ENCODE measurements at regions not wholly inside any gene's neighbourhood (a gene's known extent, or its start where the extent isn't known, plus 50 kb on each side); places are given as distances from the start of the nearest gene placed in this dataset.

DNA sequence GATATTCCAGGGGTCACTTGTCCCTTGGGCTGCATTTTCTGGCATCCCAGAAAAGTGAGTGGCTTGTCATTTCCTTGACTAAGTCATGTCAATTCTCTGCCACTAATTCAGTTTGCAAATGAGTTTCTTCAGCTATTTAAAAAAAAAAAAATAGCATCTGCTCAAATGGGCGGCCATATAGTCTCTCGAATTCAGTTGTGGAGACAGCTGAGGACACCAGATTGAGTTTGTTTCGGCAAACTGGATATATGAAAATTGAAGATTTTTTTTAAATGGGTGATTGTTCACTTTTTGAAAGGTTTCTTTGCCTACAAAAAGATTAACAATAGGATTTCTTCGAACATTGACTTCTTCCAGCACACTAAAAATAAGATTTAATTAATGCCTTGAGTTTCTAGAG lies 96.3 kb upstream of the TIAM2 start:
- Histone ChIP-seq H3K4me1 (peaks cover 10% of the 10 kb centered on the region), H3K27ac (replicated peaks) (no peak overlapping the region), H3K4me3 (no peak overlapping the region), H3K27me3 (ENCODE audit: low read depth) (no peaks in the 10 kb centered on the region), H3K36me3 (peaks cover 3% of the 10 kb centered on the region), H3K9me3 (replicated peaks) (no peaks in the 10 kb centered on the region)
- TF ChIP-seq, protein P1, sequence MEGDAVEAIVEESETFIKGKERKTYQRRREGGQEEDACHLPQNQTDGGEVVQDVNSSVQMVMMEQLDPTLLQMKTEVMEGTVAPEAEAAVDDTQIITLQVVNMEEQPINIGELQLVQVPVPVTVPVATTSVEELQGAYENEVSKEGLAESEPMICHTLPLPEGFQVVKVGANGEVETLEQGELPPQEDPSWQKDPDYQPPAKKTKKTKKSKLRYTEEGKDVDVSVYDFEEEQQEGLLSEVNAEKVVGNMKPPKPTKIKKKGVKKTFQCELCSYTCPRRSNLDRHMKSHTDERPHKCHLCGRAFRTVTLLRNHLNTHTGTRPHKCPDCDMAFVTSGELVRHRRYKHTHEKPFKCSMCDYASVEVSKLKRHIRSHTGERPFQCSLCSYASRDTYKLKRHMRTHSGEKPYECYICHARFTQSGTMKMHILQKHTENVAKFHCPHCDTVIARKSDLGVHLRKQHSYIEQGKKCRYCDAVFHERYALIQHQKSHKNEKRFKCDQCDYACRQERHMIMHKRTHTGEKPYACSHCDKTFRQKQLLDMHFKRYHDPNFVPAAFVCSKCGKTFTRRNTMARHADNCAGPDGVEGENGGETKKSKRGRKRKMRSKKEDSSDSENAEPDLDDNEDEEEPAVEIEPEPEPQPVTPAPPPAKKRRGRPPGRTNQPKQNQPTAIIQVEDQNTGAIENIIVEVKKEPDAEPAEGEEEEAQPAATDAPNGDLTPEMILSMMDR (IDR thresholded peaks at IDR 0.05; ENCODE audit: borderline replicate concordance) = no peak
- intact Hi-C loops (cut with micrococcal nuclease) = no loop called here
- no peak for DNase-seq

- H3K4me1 ChIP-seq = peaks cover 10% of the 10 kb centered on the region
- no peaks in the 10 kb centered on the region for H3K9me3 ChIP-seq (replicated peaks)
- H3K27ac ChIP-seq (replicated peaks) = no peak overlapping the region
- H3K27me3 ChIP-seq (ENCODE audit: low read depth) = no peaks in the 10 kb centered on the region
- DNase-seq = no peak
- H3K36me3 ChIP-seq = peaks cover 3% of the 10 kb centered on the region
- H3K4me3 ChIP-seq = no peak overlapping the region
- TF ChIP-seq, protein P1 (IDR thresholded peaks at IDR 0.05; ENCODE audit: borderline replicate concordance) = no peak
- intact Hi-C loops (cut with micrococcal nuclease) = no loop called here
Observed at GRCh38 chr6:154899824-154900463, 95.2 kb upstream of the TIAM2 start.

DNA sequence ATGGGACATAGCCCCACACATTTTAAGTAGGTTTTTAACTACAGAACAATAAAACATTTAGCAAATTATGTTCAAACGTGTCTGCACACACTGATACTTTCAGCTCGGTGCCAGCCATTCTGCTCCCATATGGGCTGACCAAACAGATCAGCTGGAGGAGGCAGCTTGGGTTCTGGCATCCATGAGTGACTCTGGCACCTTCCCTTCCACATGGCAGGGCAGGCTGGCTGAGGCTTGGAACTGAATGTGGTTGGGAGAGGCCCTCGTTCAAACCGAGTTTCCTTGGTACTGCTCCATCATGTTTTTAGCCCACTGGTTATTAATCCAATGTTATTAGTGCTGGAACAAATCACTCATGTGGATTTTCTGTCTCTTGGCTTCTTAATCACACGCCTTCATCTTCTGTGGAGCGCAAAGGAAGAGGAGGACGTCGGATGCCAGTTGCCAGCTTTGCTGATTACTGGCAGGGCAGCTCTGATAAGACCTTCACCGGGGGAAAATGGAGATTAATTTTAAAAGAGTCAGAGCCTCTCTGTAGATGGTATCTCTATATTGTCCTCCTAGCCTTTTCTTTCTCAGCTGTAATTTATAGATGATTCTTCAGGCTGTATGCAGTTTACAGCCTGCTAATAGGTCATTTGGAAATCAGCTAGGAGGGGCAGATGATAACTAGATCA lies 93.1 kb upstream of the TIAM2 start:
- Histone ChIP-seq H3K36me3 (no peaks in the 10 kb centered on the region), H3K4me3 (no peak overlapping the region), H3K27me3 (ENCODE audit: low read depth) (no peaks in the 10 kb centered on the region), H3K9me3 (replicated peaks) (no peaks in the 10 kb centered on the region), H3K4me1 (peaks cover 10% of the 10 kb centered on the region), H3K27ac (replicated peaks) (no peak overlapping the region)
- no peak for DNase-seq
- intact Hi-C loops (cut with micrococcal nuclease) = no loop called here
- TF ChIP-seq, protein P1 (IDR thresholded peaks at IDR 0.05; ENCODE audit: borderline replicate concordance) = no peak

- peaks cover 15% of the 10 kb centered on the region for H3K36me3 ChIP-seq
- no peak overlapping the region for H3K4me3 ChIP-seq
- TF ChIP-seq, protein P1 (IDR thresholded peaks at IDR 0.05; ENCODE audit: borderline replicate concordance) = no peak
- no peak for DNase-seq
- intact Hi-C loops (cut with micrococcal nuclease) = no loop called here
- H3K27ac ChIP-seq (replicated peaks) = no peak overlapping the region
- peaks cover 3% of the 10 kb centered on the region for H3K4me1 ChIP-seq
- H3K27me3 ChIP-seq (ENCODE audit: low read depth) = no peaks in the 10 kb centered on the region
- H3K9me3 ChIP-seq (replicated peaks) = no peaks in the 10 kb centered on the region
Observed at GRCh38 chr6:154907291-154907690, 87.8 kb upstream of the TIAM2 start.

GRCh38 chr6:154908723-154909122 lies 86.4 kb upstream of the TIAM2 start:
- peaks cover 3% of the 10 kb centered on the region for H3K4me1 ChIP-seq
- peaks cover 15% of the 10 kb centered on the region for H3K36me3 ChIP-seq
- H3K9me3 ChIP-seq (replicated peaks) = no peaks in the 10 kb centered on the region
- no peak overlapping the region for H3K4me3 ChIP-seq
- TF ChIP-seq, protein P1 (IDR thresholded peaks at IDR 0.05; ENCODE audit: borderline replicate concordance) = no peak
- no peak for DNase-seq
- no peaks in the 10 kb centered on the region for H3K27me3 ChIP-seq (ENCODE audit: low read depth)
- intact Hi-C loops (cut with micrococcal nuclease) = no loop called here
- H3K27ac ChIP-seq (replicated peaks) = no peak overlapping the region
